HG02973 (cell line): ENCODE measurements at regions not wholly inside any gene's neighbourhood (a gene's known extent, or its start where the extent isn't known, plus 50 kb on each side); places are given as distances from the start of the nearest gene placed in this dataset.

ENCODE experiments used
- ATAC-seq: cut with Tn5 transposase; IDR thresholded peaks from one replicate; pipeline ENCODE4 v1.9.1; 2021; ENCODE audit warnings: moderate library complexity; ENCODE audit not compliant: unreplicated experiment

DNA sequence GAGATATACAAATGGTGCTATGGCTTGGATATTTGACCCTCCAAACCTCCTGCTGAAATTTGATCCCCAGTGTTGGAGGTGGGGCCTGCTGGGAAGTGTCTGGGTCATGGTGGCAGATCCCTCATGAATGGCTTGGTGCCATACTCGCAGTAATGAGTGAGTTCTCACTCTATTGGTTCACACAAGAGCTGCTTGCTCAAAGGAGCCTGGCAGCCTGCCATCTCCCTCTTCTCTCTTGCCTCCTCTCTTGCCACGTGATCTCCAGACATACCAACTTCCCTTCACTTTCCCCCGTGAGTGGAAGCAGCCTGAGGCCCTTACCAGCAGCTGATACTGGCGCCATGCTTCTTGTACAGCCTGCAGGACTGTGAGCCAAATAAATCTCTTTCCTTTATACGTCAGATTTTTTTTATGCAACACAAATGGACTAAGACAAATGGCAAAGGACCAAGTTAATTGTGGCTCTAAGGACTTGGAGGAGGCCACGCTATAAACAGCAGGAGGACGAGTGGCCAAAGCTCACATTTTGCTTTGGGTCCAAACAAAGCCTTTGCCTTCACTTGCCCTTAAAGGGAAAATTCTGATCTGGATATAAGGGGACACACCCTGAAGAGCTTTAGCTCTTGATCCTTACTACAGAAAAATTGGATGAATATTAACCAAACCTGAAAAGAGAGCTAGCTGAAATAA is 214.7 kb downstream of the SS18 start:
- ATAC-seq: no peak

DNA sequence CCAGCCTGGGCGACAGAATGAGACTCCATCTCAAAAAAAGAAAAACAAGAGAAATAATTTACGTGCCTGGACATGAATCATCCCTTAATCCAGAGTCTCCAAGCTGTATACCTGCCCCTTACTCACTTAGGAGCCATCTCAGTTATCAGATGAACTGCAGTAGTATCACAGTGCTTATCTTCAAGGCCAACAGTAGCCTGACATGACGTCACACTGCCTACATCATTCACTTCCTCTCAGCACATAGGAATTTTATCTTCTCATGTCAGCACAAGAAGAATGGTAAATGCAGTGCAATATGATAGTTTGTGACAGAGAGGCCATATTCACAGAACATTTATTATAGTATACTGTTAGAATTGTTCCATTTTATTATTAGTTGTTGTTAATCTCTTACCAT is 216.6 kb downstream of the SS18 start:
- ATAC-seq: no peak

DNA sequence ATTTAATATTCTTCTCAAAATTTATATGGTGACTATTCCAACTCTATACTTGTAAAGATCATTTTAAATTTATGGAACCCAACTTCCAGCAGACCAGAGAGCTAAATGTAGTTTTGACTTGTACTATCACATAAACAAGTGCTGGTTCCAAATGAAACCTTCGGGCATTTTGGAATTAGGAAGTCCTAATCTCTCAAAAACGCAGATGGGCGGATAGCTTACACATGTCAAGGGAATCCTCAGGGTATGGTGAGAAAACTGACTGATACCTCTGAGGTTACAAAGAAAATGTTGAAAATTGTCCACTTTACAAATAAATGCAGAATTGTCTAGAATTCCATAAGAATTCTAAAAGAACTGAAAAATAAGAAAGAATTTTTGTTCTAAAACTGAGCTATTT is 224.1 kb downstream of the SS18 start:
- ATAC-seq: no peak

DNA sequence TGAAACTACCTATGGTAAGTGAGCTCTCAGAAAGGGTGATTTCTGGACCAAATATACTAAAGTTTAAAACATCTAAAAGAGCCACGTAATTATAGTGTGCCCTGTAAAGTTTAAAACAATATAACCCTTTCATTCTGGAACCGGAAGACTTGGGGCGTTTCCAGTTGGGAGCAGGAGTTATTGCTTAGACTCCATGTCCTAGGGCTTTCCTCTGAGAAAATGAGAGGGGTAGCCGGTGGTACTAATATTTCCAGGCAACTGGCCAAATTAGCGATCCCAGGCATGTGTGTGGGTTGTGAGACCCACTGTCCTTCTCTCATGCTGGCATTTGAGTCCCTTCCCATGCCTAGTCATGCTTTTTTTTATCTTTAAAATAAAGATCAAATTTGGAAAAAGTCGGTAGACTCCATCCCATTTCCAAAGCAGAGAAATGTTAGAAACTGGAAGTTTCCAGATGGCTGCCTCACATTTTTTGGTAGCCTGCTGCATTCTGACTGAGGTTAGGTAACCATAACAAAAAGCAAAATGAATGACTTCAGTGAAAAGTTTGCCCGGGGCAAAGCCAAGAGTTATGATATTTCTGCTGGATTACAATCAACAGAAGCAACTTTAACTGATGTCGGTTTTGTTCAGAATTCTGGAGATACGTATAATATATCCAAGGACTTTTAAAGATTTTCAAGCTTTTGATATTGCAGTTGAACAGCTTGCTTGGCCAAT is 227.4 kb downstream of the SS18 start:
- no peak for ATAC-seq

DNA sequence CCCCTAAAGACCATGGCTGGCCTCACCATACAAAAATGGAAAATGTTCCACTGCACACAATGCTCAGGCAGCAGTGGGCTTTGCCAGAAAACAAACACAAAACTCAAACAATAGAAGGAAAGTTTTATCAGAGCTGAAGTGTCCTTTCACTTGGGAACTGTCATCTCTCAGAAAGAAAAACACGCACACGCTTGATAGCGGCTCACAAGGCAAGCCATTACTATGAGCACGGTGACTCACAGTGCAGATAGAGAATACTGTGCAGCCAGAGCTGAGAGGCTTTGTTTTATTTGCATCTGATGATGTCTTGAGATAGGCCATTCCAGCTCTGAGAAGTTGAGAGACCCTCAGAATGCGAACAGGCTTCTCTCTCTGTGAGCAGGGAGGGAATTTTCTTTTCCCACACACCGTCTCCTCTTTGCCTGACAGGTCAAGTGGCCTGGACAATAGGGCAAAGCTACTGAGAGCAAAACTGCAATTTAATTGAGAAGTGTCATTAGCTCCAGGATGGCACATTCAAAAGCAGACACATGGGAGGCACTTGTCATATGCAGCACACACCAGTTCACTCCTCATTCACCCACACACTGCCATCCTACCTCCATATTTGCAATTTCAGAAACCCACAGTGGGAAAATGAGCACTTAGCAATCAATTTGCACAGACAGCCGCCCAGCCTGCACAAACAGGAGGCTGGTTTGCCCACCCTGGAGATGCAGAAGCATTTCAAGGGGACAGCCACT is 236.6 kb downstream of the SS18 start:
- ATAC-seq: no peak

DNA sequence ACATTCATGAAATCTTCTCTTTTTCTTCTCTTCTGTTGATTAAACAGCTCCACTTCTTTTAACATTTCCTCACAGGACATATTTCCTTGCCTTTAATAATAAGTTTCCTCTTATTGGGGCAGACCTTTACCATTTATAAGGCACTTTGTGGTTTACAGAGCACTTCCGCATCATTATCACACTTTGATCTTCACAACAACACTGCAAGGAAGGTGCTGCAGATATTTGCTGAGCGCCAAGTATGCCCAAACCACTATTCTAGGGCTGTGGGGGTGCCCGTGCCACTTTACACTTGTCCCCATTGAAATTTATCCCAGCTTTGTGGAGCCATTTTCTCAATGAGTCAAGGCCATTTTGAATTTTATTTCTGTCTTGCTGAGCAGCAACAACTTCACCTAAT is 246.6 kb downstream of the SS18 start:
- ATAC-seq: no peak

DNA sequence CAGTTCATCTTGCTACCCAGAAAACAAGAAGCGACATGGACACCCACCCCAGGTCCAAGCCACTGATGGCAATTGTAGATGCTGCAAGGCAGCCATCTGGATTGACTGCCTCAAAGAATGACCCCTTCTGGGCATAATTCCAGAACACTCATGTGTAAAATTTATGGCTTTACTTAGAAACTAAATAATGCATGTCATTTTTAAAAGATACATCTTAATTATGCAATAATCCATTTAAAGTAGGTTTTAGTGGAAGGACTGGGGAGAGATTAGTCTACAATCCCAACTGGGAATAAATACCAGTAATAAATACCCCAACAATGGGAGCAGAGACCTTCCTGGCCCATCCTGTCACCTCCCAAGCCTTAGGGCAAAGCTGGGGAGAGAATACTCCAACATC is 247.7 kb downstream of the SS18 start:
- ATAC-seq: no peak

DNA sequence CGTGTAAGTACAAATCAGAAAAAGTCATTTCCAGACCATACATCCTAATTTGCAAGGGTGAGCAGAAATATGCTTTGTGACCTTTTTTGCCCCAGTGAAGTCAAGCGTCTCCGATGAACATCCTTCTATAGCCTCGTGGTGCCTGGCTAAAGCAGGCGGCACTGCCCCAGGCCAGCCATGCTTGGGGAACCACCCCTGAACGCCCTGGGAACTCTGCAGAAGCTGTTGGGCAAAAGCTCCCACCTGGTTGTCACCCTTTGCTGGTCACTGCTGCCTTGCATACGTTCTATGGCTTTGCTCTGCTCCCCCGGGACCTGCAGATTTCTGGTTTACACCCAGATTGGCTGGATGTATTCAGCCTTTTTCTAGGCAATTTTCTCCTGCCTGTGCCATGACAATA is 256.4 kb downstream of the SS18 start:
- no peak for ATAC-seq

DNA sequence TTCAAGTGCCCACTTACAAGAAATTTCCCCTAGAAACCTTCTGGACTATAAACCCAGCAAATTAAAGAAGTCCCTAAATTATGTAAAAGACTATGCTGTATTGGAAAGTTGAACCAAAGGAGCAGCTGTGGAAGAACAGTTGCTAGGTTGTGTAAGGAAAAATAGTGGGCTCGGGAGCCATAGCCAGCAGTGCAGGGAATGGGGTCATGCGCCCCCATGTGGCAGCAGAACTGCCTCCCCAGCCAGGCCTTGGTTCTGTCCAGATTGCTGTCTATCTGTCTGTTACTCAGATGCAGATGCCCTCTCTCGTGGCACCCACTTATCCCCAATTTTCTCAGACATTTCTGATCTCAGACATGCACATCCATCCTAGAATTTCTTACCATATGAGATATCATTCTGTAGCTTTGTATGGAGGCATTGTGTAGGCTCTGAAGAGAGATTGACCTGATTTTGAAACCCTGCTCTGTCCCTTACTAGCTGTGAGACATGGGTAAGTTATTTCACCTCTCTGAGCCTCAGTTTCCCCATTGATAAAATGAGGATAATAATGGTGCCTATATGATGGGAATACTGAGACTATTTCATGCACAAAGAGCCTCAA is 258.3 kb downstream of the SS18 start:
- ATAC-seq: peak; percentile 70

DNA sequence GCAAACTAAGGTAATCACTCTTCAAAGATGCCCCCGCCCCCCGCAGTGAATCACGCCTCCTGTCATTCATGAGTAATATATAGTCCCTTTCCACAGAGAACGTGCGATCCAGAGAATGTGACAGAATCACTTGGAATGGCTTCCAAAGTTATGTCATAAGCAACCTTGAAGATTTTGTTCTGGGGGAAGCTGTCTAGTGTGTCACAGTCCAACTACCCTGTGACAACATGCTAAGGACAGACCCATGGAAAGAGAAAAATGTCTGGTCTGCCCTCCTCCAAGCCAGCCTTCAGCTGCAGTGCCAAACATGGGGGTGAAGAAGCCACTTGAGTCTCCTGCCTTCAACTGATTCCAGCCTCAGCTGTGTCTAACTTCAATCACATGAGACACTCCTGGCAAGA is 259.1 kb downstream of the SS18 start:
- ATAC-seq: no peak

DNA sequence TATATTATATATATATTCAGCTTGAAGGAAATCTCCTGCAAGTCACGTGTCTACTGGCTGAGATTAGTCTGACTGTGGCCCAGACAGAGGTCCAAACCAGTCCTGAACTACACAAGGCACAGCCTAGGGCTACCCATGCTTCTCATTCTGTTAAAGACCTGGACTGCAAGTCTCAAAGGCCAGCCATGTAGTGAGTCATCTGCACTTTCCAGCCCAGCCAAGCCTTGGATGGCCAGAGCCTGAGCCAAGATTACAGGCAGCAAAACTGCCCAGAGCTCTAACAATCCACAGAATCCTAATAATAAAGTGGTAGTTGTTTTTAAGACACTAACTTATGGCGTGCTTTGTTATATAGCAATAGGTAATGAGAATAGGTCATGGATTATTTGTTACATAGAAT is 259.6 kb downstream of the SS18 start:
- no peak for ATAC-seq

DNA sequence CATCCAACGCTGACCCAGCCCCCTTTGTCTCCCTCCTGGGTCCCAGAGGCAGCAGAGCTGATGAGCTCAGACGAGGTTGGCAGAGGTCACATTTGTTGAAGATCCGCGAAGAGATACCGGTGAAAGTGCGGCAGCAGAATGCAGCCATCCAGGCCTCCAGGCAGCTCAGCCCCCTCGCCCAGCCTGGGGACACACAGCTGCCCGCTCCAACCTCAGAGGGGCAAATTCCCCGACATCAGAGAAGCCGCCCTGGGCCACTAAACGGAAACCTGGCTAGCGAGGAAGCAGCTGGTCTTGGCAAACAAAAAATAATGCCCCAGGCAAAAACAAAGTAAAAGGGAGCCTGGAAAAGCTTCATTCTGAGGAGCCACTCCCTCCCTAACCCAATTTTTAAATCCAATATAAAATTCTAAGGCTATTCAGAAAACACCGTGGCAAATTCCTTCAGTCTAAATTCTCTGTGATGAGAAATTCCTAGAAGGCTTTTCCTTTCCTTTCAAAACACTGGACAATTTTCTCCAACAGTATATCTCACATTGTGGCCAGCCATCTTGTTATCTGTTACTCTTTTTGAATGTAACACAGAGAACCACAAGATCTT is 262.4 kb downstream of the SS18 start:
- no peak for ATAC-seq

DNA sequence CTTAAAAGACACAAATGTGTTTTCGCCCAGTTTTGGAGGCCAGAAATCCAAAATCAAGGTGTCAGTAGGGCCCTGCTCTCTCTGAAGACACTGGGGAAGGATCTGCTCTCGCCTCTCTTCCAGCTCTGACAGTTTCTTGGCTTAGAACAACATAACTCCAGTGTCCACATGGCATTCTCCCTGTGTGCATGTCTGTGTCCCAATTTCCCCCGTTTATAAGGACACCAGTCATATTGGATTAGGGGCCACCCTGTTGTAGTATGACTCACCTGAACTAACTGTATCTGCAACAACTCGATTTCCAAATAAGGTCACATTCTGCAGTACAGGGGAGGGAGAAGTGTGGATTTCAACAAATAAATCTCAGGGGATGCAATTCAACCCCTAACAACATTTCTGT is 263.2 kb downstream of the SS18 start:
- no peak for ATAC-seq

DNA sequence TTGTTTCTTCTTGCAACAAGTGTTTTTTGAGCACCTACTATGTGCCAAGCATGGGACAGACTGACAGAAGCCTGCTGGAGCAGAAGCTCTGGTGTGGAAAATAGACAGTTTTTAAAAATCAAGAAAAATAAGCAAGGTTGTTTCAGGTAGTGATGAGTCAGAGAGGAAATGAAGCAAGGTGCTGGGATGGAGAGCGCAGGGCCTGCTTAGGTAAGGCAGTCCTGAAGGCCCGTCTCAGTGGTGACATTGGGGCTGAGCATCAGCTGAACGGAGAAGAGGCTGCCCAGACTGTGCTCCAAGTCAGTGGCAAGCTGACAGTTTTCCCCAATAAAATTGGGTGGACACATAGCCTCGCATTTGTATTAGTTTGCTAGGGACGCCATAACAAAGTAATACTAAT is 263.6 kb downstream of the SS18 start:
- no peak for ATAC-seq

DNA sequence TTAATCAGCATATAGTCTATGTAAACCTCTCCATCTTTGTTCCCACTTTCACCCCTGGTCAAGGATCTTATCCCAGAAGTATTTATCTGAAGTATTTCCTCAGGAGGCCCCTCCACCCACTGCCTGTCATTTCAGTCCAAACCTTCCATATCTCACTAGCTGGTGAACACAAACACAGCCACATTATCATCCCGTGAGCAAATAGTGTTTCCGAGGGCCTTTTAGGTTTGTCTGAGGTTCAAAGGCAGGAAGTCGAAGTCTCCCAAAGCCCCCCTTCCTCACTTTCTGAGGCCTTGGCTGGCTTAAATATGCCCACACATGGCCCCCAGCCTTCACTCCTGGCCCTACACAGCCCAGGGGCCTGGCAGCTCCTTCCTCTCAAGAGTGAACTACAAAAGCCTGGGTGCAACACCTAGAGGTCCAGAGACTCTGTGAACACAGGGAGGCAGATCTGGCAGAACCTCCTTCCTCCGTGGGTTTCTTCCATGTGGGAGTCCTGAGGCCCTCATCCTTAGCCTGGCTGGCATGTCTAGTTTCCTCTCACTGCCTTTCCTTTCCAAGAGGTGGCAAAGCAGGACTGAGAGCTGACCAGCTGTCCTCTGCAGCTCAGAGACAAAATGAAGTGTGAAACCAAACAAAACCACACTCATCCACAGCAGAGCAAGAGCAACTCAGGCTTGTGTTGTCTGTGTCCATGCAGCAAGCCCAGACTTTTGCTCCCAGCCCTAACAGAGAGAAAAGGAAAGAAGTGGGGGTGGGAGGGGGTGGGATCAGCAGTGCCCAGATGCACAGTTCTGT is 264.2 kb downstream of the SS18 start:
- no peak for ATAC-seq

DNA sequence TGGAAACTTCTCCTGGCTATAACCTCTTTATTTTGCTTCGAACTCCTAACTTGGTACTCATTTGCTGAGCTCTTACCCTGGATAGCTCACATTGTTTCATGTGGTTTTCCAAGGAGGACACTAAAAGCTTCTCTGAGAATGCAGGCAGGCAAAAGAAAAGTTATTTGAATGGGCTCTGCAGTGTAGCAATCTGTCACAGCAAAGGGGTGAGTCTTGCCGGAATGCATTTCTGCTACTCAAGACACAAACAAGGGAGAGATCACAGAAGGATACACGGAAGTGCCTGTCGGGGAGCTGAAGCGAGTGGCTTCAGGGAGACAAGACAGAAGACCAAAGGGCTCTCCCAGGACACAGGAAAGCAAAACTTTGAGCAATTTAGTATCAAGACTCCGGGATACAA is 265.4 kb downstream of the SS18 start:
- no peak for ATAC-seq

DNA sequence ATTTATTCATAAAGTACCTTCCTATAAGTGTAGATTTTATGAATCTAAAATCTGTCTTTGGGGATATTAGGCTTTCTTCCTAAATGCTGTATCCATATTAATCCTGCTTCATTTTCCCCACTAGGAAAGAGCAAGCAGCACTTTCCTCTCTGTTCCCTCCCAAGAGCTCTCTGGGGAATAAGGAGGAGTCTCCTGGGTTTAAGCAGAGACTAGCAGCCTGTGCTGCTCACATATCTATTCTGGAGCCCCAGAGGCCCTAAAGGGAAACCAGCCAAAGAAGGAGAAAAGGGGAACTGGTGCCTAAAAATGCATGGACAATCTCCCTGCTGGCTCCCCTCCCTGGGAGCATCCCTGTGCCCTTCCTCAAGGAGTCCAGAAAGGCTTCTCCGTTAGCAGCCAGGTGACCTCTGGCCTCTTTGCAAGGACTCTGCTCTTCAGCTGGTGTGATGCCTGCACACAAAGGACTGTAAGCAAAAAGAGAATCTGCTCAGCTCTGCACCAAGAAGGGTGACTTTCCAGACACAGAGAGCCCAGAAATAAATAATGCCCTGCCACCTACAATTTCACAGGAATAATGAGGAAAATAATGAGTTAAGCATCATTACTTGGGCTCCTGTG is 270.6 kb downstream of the SS18 start:
- no peak for ATAC-seq

DNA sequence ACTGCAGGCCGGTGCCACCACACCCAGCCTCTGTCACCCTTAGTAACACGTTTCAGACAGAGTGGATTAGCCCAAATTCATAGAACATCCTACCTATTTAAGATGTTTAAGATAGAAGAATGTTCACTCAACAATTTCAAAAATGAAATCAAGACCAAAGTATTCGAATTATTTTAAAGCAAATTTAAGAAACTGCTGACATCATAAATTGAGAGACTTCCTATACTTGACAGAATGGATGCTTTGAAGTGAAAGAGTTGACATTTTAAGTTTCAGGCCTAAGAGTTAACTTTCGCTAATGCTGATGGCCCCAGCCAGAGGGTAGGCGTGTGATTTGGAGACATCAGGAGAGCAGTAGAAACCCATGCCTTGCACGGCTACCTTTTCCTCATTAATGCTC is 271.9 kb downstream of the SS18 start:
- ATAC-seq: no peak

DNA sequence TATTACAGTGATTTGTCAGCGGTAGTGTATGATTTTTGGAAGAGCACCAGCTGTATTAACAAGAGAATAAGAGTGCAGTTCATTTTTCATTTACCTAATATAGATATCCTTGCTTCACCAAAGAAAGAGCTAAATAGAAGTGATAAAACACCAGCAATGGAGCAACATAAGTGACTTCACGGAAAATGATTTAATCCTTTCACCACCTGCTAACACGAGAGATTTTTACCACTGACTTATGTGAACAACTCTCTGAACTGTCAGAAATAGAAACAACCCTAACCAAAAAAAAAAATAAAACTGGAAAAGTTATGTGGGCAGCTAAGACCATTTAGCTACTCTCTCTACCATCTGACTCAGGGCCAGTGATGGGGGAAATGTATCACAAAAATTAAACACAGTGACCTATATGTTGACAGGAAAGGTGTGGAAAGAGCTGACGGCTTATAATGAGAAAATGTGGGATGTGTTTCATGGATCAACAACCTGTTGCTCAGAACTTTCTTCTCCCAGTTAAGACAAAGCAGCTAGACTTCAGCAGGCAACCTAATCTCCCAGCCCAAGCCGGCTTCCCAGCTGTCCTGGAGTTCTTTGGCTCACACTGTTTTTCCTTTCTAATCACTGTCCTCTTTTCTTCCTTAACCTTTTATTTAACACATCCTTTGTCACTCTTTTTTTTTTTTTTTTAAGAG is 272.7 kb downstream of the SS18 start:
- ATAC-seq: no peak

DNA sequence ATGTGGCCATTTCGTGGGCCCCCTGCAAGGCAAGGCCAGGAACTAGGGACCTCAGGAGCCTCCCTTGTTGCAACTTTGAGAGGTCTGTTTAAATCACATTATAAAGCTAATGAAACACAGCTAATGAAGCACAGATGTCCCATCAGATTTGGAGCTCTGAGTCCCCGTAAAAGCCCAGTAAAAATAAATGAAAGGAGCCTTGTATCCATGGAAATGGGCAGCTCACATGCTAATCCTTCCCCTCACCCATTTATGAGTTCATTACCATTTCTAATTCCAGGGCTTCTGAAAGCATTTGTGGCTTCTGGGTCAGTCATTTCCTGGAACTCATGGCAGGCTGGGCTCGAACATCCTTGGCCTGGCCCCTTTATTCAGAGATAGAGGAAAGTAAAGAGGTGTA is 274.8 kb downstream of the SS18 start:
- ATAC-seq: no peak
